ENCODE measurements at regions not wholly inside any gene's neighbourhood (a gene's known extent, or its start where the extent isn't known, plus 50 kb on each side); places are given as distances from the start of the nearest gene placed in this dataset.

GRCh38 chr1:67590329-67590728, 94.7 kb upstream of the GADD45A start:
- intact Hi-C loops (cut with micrococcal nuclease) = no loop called here
- TF ChIP-seq, protein P1, sequence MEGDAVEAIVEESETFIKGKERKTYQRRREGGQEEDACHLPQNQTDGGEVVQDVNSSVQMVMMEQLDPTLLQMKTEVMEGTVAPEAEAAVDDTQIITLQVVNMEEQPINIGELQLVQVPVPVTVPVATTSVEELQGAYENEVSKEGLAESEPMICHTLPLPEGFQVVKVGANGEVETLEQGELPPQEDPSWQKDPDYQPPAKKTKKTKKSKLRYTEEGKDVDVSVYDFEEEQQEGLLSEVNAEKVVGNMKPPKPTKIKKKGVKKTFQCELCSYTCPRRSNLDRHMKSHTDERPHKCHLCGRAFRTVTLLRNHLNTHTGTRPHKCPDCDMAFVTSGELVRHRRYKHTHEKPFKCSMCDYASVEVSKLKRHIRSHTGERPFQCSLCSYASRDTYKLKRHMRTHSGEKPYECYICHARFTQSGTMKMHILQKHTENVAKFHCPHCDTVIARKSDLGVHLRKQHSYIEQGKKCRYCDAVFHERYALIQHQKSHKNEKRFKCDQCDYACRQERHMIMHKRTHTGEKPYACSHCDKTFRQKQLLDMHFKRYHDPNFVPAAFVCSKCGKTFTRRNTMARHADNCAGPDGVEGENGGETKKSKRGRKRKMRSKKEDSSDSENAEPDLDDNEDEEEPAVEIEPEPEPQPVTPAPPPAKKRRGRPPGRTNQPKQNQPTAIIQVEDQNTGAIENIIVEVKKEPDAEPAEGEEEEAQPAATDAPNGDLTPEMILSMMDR (IDR thresholded peaks at IDR 0.05; ENCODE audit: unreplicated experiment) = no peak
- Mint-ChIP-seq H3K4me1 (ENCODE audit: insufficient read depth, unreplicated experiment) (no peaks in the 10 kb centered on the region), H3K36me3 (ENCODE audit: insufficient read depth, unreplicated experiment) (peaks cover 3% of the 10 kb centered on the region), H3K27ac (ENCODE audit: low read depth, unreplicated experiment) (no peak overlapping the region), H3K4me3 (ENCODE audit: unreplicated experiment) (no peak overlapping the region), H3K27me3 (ENCODE audit: insufficient read depth, unreplicated experiment) (no peaks in the 10 kb centered on the region), H3K9me3 (ENCODE audit: unreplicated experiment) (no peaks in the 10 kb centered on the region)
- POLR2A ChIA-PET = interaction anchor here (0.6 kb wide), 1 partner anchor 8 kb away, joined by 3 read pairs; no protein-coding TSS in a partner anchor
- CTCF ChIA-PET = no interaction called here
- no peak for DNase-seq (ENCODE audit: unreplicated experiment)
- BruUV-seq (replicated peaks) = no TSS peak

DNA sequence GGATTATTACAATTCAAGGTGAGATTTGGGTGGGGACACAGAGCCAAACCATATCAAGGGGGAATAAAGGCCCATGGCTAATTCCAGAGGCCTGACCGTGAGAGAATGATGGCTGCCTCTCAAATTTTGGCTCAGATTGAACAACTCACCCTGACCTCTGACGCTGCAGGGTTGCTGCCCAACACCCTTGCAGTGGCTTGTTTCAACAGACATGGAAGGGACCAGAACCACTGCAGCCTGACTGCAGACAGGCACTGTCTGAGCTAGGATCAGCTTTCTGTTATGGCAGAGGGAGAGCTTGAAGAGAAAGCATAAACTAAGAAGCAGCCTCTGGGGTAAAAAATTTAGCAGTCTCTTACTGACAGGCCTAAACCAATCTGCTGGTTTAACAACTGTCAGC, 90.2 kb upstream of the GADD45A start:
- CTCF ChIA-PET = interaction anchor here (0.5 to 1.3 kb wide), 2 partner anchors 17 to 159 kb away, joined by 3 to 5 read pairs; no protein-coding TSS in a partner anchor
- Mint-ChIP-seq H3K4me1 (ENCODE audit: insufficient read depth, unreplicated experiment) (no peaks in the 10 kb centered on the region), H3K36me3 (ENCODE audit: insufficient read depth, unreplicated experiment) (peaks cover 5% of the 10 kb centered on the region), H3K9me3 (ENCODE audit: unreplicated experiment) (no peaks in the 10 kb centered on the region), H3K27ac (ENCODE audit: low read depth, unreplicated experiment) (no peak overlapping the region), H3K27me3 (ENCODE audit: insufficient read depth, unreplicated experiment) (no peaks in the 10 kb centered on the region), H3K4me3 (ENCODE audit: unreplicated experiment) (no peak overlapping the region)
- BruUV-seq (replicated peaks) = no TSS peak
- no peak for DNase-seq (ENCODE audit: unreplicated experiment)
- intact Hi-C loops (cut with micrococcal nuclease) = no loop called here
- POLR2A ChIA-PET = no interaction called here
- TF ChIP-seq, protein P1 (IDR thresholded peaks at IDR 0.05; ENCODE audit: unreplicated experiment) = no peak

- H3K36me3 Mint-ChIP-seq (ENCODE audit: insufficient read depth, unreplicated experiment) = peaks cover 5% of the 10 kb centered on the region
- H3K27me3 Mint-ChIP-seq (ENCODE audit: insufficient read depth, unreplicated experiment) = no peaks in the 10 kb centered on the region
- H3K27ac Mint-ChIP-seq (ENCODE audit: low read depth, unreplicated experiment) = no peak overlapping the region
- BruUV-seq (replicated peaks) = no TSS peak
- intact Hi-C loops (cut with micrococcal nuclease) = no loop called here
- CTCF ChIA-PET = no interaction called here
- POLR2A ChIA-PET = interaction anchor here (1.4 to 1.6 kb wide), 2 partner anchors 14 to 17 kb away, joined by 3 to 4 read pairs; no protein-coding TSS in a partner anchor
- H3K9me3 Mint-ChIP-seq (ENCODE audit: unreplicated experiment) = no peaks in the 10 kb centered on the region
- TF ChIP-seq, protein P1 (IDR thresholded peaks at IDR 0.05; ENCODE audit: unreplicated experiment) = no peak
- no peak overlapping the region for H3K4me3 Mint-ChIP-seq (ENCODE audit: unreplicated experiment)
- H3K4me1 Mint-ChIP-seq (ENCODE audit: insufficient read depth, unreplicated experiment) = no peaks in the 10 kb centered on the region
- no peak for DNase-seq (ENCODE audit: unreplicated experiment)
Measured at GRCh38 chr1:67596674-67597073, 88.3 kb upstream of the GADD45A start.

- DNase-seq (ENCODE audit: unreplicated experiment) = no peak
- H3K36me3 Mint-ChIP-seq (ENCODE audit: insufficient read depth, unreplicated experiment) = peaks cover 5% of the 10 kb centered on the region
- H3K4me3 Mint-ChIP-seq (ENCODE audit: unreplicated experiment) = no peak overlapping the region
- CTCF ChIA-PET = no interaction called here
- POLR2A ChIA-PET = interaction anchor here (0.9 to 1.6 kb wide), 2 partner anchors 15 to 89 kb away, joined by 4 to 5 read pairs; no protein-coding TSS in a partner anchor
- intact Hi-C loops (cut with micrococcal nuclease) = no loop called here
- TF ChIP-seq, protein P1 (IDR thresholded peaks at IDR 0.05; ENCODE audit: unreplicated experiment) = no peak
- no peaks in the 10 kb centered on the region for H3K4me1 Mint-ChIP-seq (ENCODE audit: insufficient read depth, unreplicated experiment)
- H3K27me3 Mint-ChIP-seq (ENCODE audit: insufficient read depth, unreplicated experiment) = no peaks in the 10 kb centered on the region
- no TSS peak for BruUV-seq (replicated peaks)
- H3K27ac Mint-ChIP-seq (ENCODE audit: low read depth, unreplicated experiment) = no peak overlapping the region
- no peaks in the 10 kb centered on the region for H3K9me3 Mint-ChIP-seq (ENCODE audit: unreplicated experiment)
Measured at GRCh38 chr1:67597336-67597735, 87.7 kb upstream of the GADD45A start.

All from MCF 10A (cell line).